Progenitor cell of endocrine pancreas (in vitro differentiated cells): ENCODE measurements at regions not wholly inside any gene's neighbourhood (a gene's known extent, or its start where the extent isn't known, plus 50 kb on each side); places are given as distances from the start of the nearest gene placed in this dataset.

Source experiments
- DNase-seq: peaks from one replicate; pipeline ENCODE4 v3.0.0; 2021; ENCODE audit warnings: low spot score; ENCODE audit not compliant: unreplicated experiment
- H3K27ac Mint-ChIP-seq: 2 replicates; pipeline ENCODE4 v1.8.0; 2021; ENCODE audit warnings: mild to moderate bottlenecking, moderate library complexity, mixed read lengths
- H3K27me3 Mint-ChIP-seq: 2 replicates; pipeline ENCODE4 v1.8.0; 2021; ENCODE audit warnings: mixed read lengths
- H3K36me3 Mint-ChIP-seq: 2 replicates; pipeline ENCODE4 v1.8.0; 2022; ENCODE audit warnings: mixed read lengths; ENCODE audit not compliant: insufficient read depth
- H3K4me1 Mint-ChIP-seq: 2 replicates; pipeline ENCODE4 v1.8.0; 2021; ENCODE audit warnings: low read depth, mixed read lengths
- H3K4me3 Mint-ChIP-seq: 2 replicates; pipeline ENCODE4 v1.8.0; 2021; ENCODE audit warnings: low read depth, mild to moderate bottlenecking, moderate library complexity, mixed read lengths
- H3K9me3 Mint-ChIP-seq: 2 replicates; pipeline ENCODE4 v1.8.0; 2021; ENCODE audit warnings: low read depth, mixed read lengths
- CTCF ChIP-seq: fragments of 200-600 bp; sonication (generic); IDR thresholded peaks from one replicate; pipeline ENCODE4 v1.5.0; 2021; ENCODE audit warnings: antibody characterized with exemption, mild to moderate bottlenecking; ENCODE audit not compliant: unreplicated experiment

GRCh38 chr22:49076300-49077035, 751.2 kb downstream of the BRD1 start:
- no peak overlapping the region for H3K4me3 Mint-ChIP-seq
- H3K27ac Mint-ChIP-seq: peak overlapping the region; percentile 51
- peaks cover 19% of the 10 kb centered on the region for H3K4me1 Mint-ChIP-seq
- H3K27me3 Mint-ChIP-seq: peaks cover 5% of the 10 kb centered on the region
- TF ChIP-seq CTCF: no peak
- no peaks in the 10 kb centered on the region for H3K9me3 Mint-ChIP-seq
- DNase-seq: no peak
- H3K36me3 Mint-ChIP-seq: no peaks in the 10 kb centered on the region

GRCh38 chr22:49075150-49075549, 752.5 kb downstream of the BRD1 start:
- DNase-seq: no peak
- TF ChIP-seq CTCF: no peak
- Mint-ChIP-seq H3K4me1 (peaks cover 19% of the 10 kb centered on the region), H3K36me3 (no peaks in the 10 kb centered on the region), H3K27me3 (peaks cover 12% of the 10 kb centered on the region), H3K27ac (no peak overlapping the region), H3K4me3 (no peak overlapping the region), H3K9me3 (no peaks in the 10 kb centered on the region)

- peaks cover 18% of the 10 kb centered on the region for H3K27me3 Mint-ChIP-seq
- H3K36me3 Mint-ChIP-seq: no peaks in the 10 kb centered on the region
- no peak overlapping the region for H3K27ac Mint-ChIP-seq
- H3K9me3 Mint-ChIP-seq: no peaks in the 10 kb centered on the region
- peaks cover 19% of the 10 kb centered on the region for H3K4me1 Mint-ChIP-seq
- no peak for TF ChIP-seq CTCF
- no peak overlapping the region for H3K4me3 Mint-ChIP-seq
- DNase-seq: no peak
These were observed 753.7 kb downstream of the BRD1 start for GRCh38 chr22:49073873-49074417.

- no peaks in the 10 kb centered on the region for H3K9me3 Mint-ChIP-seq
- H3K4me1 Mint-ChIP-seq: peaks cover 19% of the 10 kb centered on the region
- H3K27ac Mint-ChIP-seq: no peak overlapping the region
- no peak for TF ChIP-seq CTCF
- H3K4me3 Mint-ChIP-seq: no peak overlapping the region
- no peak for DNase-seq
- H3K36me3 Mint-ChIP-seq: no peaks in the 10 kb centered on the region
- peaks cover 21% of the 10 kb centered on the region for H3K27me3 Mint-ChIP-seq
These were observed 754.6 kb downstream of the BRD1 start for GRCh38 chr22:49072996-49073645.

- Mint-ChIP-seq H3K36me3 (no peaks in the 10 kb centered on the region), H3K9me3 (no peaks in the 10 kb centered on the region), H3K4me3 (no peak overlapping the region), H3K27me3 (peaks cover 21% of the 10 kb centered on the region), H3K27ac (no peak overlapping the region), H3K4me1 (peaks cover 5% of the 10 kb centered on the region)
- DNase-seq: no peak
- no peak for TF ChIP-seq CTCF
These were observed 757.2 kb downstream of the BRD1 start for GRCh38 chr22:49070501-49070900.
